HG02885 (cell line): ENCODE measurements at regions not wholly inside any gene's neighbourhood (a gene's known extent, or its start where the extent isn't known, plus 50 kb on each side); places are given as distances from the start of the nearest gene placed in this dataset.

ENCODE experiments used
- ATAC-seq: cut with Tn5 transposase; IDR thresholded peaks from one replicate; pipeline ENCODE4 v1.9.1; 2021; ENCODE audit warnings: mild to moderate bottlenecking; ENCODE audit not compliant: unreplicated experiment, poor library complexity

GRCh38 chr3:187946163-187946691 lies 201.0 kb upstream of the BCL6 start:
- ATAC-seq, result no peak

- ATAC-seq, result no peak
Measured at GRCh38 chr3:187946981-187947380, 201.7 kb upstream of the BCL6 start.

- ATAC-seq, result no peak
Measured at GRCh38 chr3:187947927-187948682, 202.8 kb upstream of the BCL6 start.

GRCh38 chr3:187949093-187949820 lies 204.0 kb upstream of the BCL6 start:
- ATAC-seq, result no peak

GRCh38 chr3:187950671-187951070 lies 203.3 kb upstream of the LPP start:
- ATAC-seq, result no peak

GRCh38 chr3:187951452-187952190 lies 202.3 kb upstream of the LPP start:
- no peak for ATAC-seq

- ATAC-seq, result no peak
Measured at GRCh38 chr3:187952849-187953248, 201.1 kb upstream of the LPP start.

GRCh38 chr3:187954516-187954872 lies 199.5 kb upstream of the LPP start:
- ATAC-seq, result no peak

GRCh38 chr3:187954873-187955586 lies 198.9 kb upstream of the LPP start:
- no peak for ATAC-seq

- no peak for ATAC-seq
Measured at GRCh38 chr3:187955587-187955952, 198.4 kb upstream of the LPP start.

GRCh38 chr3:187957165-187957581 lies 196.8 kb upstream of the LPP start:
- no peak for ATAC-seq

GRCh38 chr3:187957582-187957981 lies 196.4 kb upstream of the LPP start:
- no peak for ATAC-seq

- ATAC-seq, result peak; percentile 74
Measured at GRCh38 chr3:187958432-187959003, 195.4 kb upstream of the LPP start.

GRCh38 chr3:187960820-187961219 lies 193.1 kb upstream of the LPP start:
- no peak for ATAC-seq

GRCh38 chr3:187961366-187961765 lies 192.6 kb upstream of the LPP start:
- no peak for ATAC-seq

GRCh38 chr3:187963003-187963676 lies 190.8 kb upstream of the LPP start:
- no peak for ATAC-seq

- ATAC-seq, result no peak
Measured at GRCh38 chr3:187963677-187964385, 190.1 kb upstream of the LPP start.

GRCh38 chr3:187964760-187965159 lies 189.2 kb upstream of the LPP start:
- ATAC-seq, result no peak

- ATAC-seq, result no peak
Measured at GRCh38 chr3:187966096-187966495, 187.9 kb upstream of the LPP start.
